Endothelial cell of umbilical vein (primary cell): ENCODE measurements at regions not wholly inside any gene's neighbourhood (a gene's known extent, or its start where the extent isn't known, plus 50 kb on each side); places are given as distances from the start of the nearest gene placed in this dataset.

Source experiments
- BruUV-seq: library from RNA; stranded (reverse); fragments of 400-500 nt; replicated peaks from 2 replicates; lab custom pipeline; 2021; lab: Mats Ljungman, UMichigan
- CTCF ChIA-PET: fragments of 300-600, 350-600 bp; sonication (Branson Sonifier 250); formaldehyde crosslinking; loops from one replicate; lab custom pipeline; 2021; ENCODE audit warnings: antibody characterized with exemption, inconsistent platforms; lab: Charles Lee
- POLR2A ChIA-PET: fragments of 300-600, 350-600 bp; sonication (Branson Sonifier 250); formaldehyde crosslinking; loops from one replicate; lab custom pipeline; 2021; ENCODE audit warnings: antibody characterized with exemption, inconsistent platforms; lab: Charles Lee
- DNase-seq: peaks from one replicate; pipeline ENCODE4 v3.0.0-alpha.2; 2011; ENCODE audit warnings: low read depth, low spot score
- FAIRE-seq: peaks from 2 replicates; lab custom pipeline; 2011; peaks lifted over from hg19 to GRCh38; lab: Jason Lieb, UNC
- H2AFZ ChIP-seq: 2 replicates; pipeline ENCODE4 v1.6.0; 2012; ENCODE audit warnings: low read depth, low read length, control low read depth, inconsistent platforms
- H3K27ac ChIP-seq: 2 replicates; pipeline ENCODE4 v1.5.1; 2011; ENCODE audit warnings: low read depth, mild to moderate bottlenecking, control low read depth, low read length, moderate library complexity; ENCODE audit not compliant: insufficient read depth
- H3K27me3 ChIP-seq, 2 experiments: 2 replicates each; pipeline versions ENCODE4 v1.6.0 to v1.6.1; 2011; ENCODE audit warnings: low read length in 2 of 2, mixed read lengths in 1 of 2; ENCODE audit not compliant: control insufficient read depth in 2 of 2, insufficient read depth in 2 of 2
- H3K36me3 ChIP-seq, 2 experiments: 2 replicates in 1 of 2; 3 replicates in 1 of 2; pipeline ENCODE4 v1.5.1; 2011; ENCODE audit warnings: low read length in 2 of 2, mild to moderate bottlenecking in 1 of 2, moderate library complexity in 1 of 2; ENCODE audit not compliant: control insufficient read depth in 2 of 2, insufficient read depth in 2 of 2; ENCODE audit errors: extremely low read depth in 1 of 2
- H3K4me1 ChIP-seq: 3 replicates; pipeline ENCODE4 v1.5.1; 2011; ENCODE audit warnings: mild to moderate bottlenecking, low read length; ENCODE audit not compliant: control insufficient read depth, insufficient read depth; ENCODE audit errors: extremely low read depth
- H3K4me2 ChIP-seq: 2 replicates; pipeline ENCODE4 v1.6.1; 2011; ENCODE audit warnings: low read length, control low read depth, mixed read lengths; ENCODE audit not compliant: insufficient read depth
- H3K4me3 ChIP-seq, 3 experiments: fragments of 200-600 bp in 1 of 3; sonication (generic), shearing (Covaris generic) in 1 of 3; replicated peaks in 1 of 3; 2 replicates each; pipeline ENCODE4 v1.5.1; 2011 to 2016; ENCODE audit warnings: control low read depth in 3 of 3, low read length in 3 of 3, mild to moderate bottlenecking in 2 of 3, inconsistent platforms in 1 of 3, low read depth in 1 of 3, moderate library complexity in 1 of 3; ENCODE audit not compliant: insufficient read depth in 1 of 3
- H3K79me2 ChIP-seq: 2 replicates; pipeline ENCODE4 v1.6.0; 2012; ENCODE audit warnings: low read length, inconsistent platforms; ENCODE audit not compliant: control insufficient read depth, insufficient read depth
- H3K9ac ChIP-seq: replicated peaks from 2 replicates; pipeline ENCODE3; 2011; ENCODE audit warnings: low read length, control low read depth; ENCODE audit not compliant: insufficient read depth; ENCODE audit errors: extremely low read depth
- H3K9me1 ChIP-seq: replicated peaks from 3 replicates; pipeline ENCODE4 v1.6.0; 2011; ENCODE audit warnings: mild to moderate bottlenecking, low read length; ENCODE audit not compliant: control insufficient read depth, insufficient read depth; ENCODE audit errors: extremely low read depth
- H3K9me3 ChIP-seq: replicated peaks from 2 replicates; pipeline ENCODE4 v1.5.1; 2012; ENCODE audit warnings: low read length, inconsistent platforms; ENCODE audit not compliant: control insufficient read depth, insufficient read depth
- H4K20me1 ChIP-seq: replicated peaks from 2 replicates; pipeline ENCODE3; 2011; ENCODE audit warnings: mild to moderate bottlenecking, low read length; ENCODE audit not compliant: control insufficient read depth, insufficient read depth; ENCODE audit errors: extremely low read depth
- EZH2 ChIP-seq: IDR thresholded peaks from 2 replicates; pipeline ENCODE4 v1.6.1; 2012; ENCODE audit warnings: borderline replicate concordance, low read depth, mild to moderate bottlenecking, moderate library complexity, low read length, inconsistent platforms; ENCODE audit not compliant: severe bottlenecking
- FOS ChIP-seq: IDR thresholded peaks from 2 replicates; pipeline ENCODE4 v1.6.1; 2011; ENCODE audit warnings: mild to moderate bottlenecking, low read length, moderate library complexity, borderline replicate concordance; ENCODE audit not compliant: insufficient read depth
- GATA2 ChIP-seq: IDR thresholded peaks from 2 replicates; pipeline ENCODE4 v1.7.0; 2011; ENCODE audit warnings: low read depth, mild to moderate bottlenecking, moderate library complexity, mixed read lengths, low read length; ENCODE audit not compliant: insufficient read length, insufficient read depth
- JUN ChIP-seq: IDR thresholded peaks from 2 replicates; pipeline ENCODE4 v1.6.1; 2011; ENCODE audit warnings: borderline replicate concordance, low read depth; ENCODE audit not compliant: insufficient read length, insufficient read depth
- MYC ChIP-seq: IDR thresholded peaks from one replicate; pipeline ENCODE4 v1.6.1; 2011; ENCODE audit warnings: mild to moderate bottlenecking, low read depth, low read length
- POLR2A ChIP-seq: IDR thresholded peaks from 2 replicates; pipeline ENCODE4 v1.6.1; 2012; ENCODE audit warnings: low read depth, mild to moderate bottlenecking, control low read depth, low read length
- POLR2AphosphoS5 ChIP-seq: IDR thresholded peaks from 2 replicates; pipeline ENCODE4 v1.6.1; 2012; ENCODE audit warnings: low read depth, mild to moderate bottlenecking, control low read depth, low read length, moderate library complexity; ENCODE audit not compliant: insufficient read depth
- dilution Hi-C: fragments of 300-500 bp; cut with MboI; formaldehyde crosslinking; loops from one replicate; pipeline ENCODE4 v1.15.0; 2019; ENCODE audit warnings: low sequenced_read_pairs; ENCODE audit not compliant: extremely low pct_ligation_motif_present
- intact Hi-C: fragments of 100-400 bp; cut with micrococcal nuclease; formaldehyde crosslinking; loops from one replicate; pipeline ENCODE4 v1.10.0; 2022
- TF ChIP-seq, protein P1 (sequence below), 2 donors: IDR thresholded peaks; 1 replicate in 1 of 2; 2 replicates in 1 of 2; pipeline ENCODE4 v1.5.1; 2011; ENCODE audit warnings: low read length in 2 of 2, mild to moderate bottlenecking in 2 of 2, moderate library complexity in 2 of 2, control low read depth in 1 of 2, inconsistent platforms in 1 of 2, low read depth in 1 of 2; ENCODE audit not compliant: insufficient read depth in 1 of 2; ENCODE audit errors: extremely low read depth in 1 of 2
- TF ChIP-seq, protein P2 (sequence below): IDR thresholded peaks from 2 replicates; pipeline ENCODE4 v1.6.1; 2011; ENCODE audit not compliant: insufficient read depth, insufficient read length

DNA sequence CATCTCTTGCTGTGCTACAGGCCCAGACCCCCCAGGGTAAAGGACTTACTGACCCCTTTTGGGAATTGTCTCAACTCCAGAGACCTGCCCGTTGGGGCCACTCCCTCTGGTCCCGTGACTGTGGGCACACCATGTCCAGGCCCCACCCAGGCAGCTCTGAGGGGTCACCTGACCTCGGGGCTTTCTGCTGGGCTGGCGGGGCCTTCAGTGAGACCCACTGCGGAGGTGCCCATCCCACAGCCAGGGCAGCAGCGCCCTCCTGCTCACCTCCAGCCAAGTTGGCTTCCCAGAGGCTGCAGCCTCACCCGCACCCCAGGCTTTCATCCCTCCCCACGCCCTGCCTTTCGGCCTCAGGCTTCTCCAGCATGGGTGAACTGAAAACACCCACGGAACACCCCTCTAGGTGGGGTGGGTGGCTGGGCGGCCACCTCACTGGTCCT lies 147.2 kb downstream of the DNAJB6 start:
- POLR2A ChIA-PET, result no interaction called here
- intact Hi-C loops (no loop called here), dilution Hi-C loops (no loop called here)
- Histone ChIP-seq H3K4me1 (no peaks in the 10 kb centered on the region), H2AFZ (no peak overlapping the region), H3K9me3 (no peaks in the 10 kb centered on the region), H4K20me1 (no peaks in the 10 kb centered on the region), H3K27ac (no peak overlapping the region), H3K27me3 (no peaks in the 10 kb centered on the region), H3K79me2 (no peaks in the 10 kb centered on the region), H3K4me2 (no peak overlapping the region), H3K4me3 (no peak overlapping the region), H3K9me1 (no peaks in the 10 kb centered on the region), H3K36me3 (no peaks in the 10 kb centered on the region), H3K9ac (no peak overlapping the region)
- no peak for TF ChIP-seq EZH2
- TF ChIP-seq, protein P1, sequence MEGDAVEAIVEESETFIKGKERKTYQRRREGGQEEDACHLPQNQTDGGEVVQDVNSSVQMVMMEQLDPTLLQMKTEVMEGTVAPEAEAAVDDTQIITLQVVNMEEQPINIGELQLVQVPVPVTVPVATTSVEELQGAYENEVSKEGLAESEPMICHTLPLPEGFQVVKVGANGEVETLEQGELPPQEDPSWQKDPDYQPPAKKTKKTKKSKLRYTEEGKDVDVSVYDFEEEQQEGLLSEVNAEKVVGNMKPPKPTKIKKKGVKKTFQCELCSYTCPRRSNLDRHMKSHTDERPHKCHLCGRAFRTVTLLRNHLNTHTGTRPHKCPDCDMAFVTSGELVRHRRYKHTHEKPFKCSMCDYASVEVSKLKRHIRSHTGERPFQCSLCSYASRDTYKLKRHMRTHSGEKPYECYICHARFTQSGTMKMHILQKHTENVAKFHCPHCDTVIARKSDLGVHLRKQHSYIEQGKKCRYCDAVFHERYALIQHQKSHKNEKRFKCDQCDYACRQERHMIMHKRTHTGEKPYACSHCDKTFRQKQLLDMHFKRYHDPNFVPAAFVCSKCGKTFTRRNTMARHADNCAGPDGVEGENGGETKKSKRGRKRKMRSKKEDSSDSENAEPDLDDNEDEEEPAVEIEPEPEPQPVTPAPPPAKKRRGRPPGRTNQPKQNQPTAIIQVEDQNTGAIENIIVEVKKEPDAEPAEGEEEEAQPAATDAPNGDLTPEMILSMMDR (IDR thresholded peaks at IDR 0.05; ENCODE audit: extremely low read depth in 1 of 2, insufficient read depth in 1 of 2, low read depth in 1 of 2, low read length in 2 of 2), result no peak
- no peak for TF ChIP-seq GATA2
- no peak for TF ChIP-seq JUN
- TF ChIP-seq, protein P2, sequence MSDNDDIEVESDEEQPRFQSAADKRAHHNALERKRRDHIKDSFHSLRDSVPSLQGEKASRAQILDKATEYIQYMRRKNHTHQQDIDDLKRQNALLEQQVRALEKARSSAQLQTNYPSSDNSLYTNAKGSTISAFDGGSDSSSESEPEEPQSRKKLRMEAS, result no peak
- TF ChIP-seq MYC, result no peak
- TF ChIP-seq POLR2AphosphoS5, result no peak
- TF ChIP-seq FOS, result no peak
- TF ChIP-seq POLR2A, result no peak
- BruUV-seq, result no TSS peak
- FAIRE-seq (no peak), DNase-seq (no peak)
- CTCF ChIA-PET, result no interaction called here
